K562 (cell line): ENCODE measurements at regions not wholly inside any gene's neighbourhood (a gene's known extent, or its start where the extent isn't known, plus 50 kb on each side); places are given as distances from the start of the nearest gene placed in this dataset.

Experiments
- ATAC-seq: fragments of 200-7000 bp; cut with Tn5 transposase; 3 replicates; pipeline ENCODE4 v1.9.1; 2020; ENCODE audit warnings: moderate library complexity
- BruUV-seq: library from RNA; stranded (reverse); fragments of 400-500 nt; replicated peaks from 2 replicates; lab custom pipeline; 2021; lab: Mats Ljungman, UMichigan
- CTCF ChIA-PET: fragments of 300-600 bp; formaldehyde crosslinking; extraction: SDS; loops from one replicate; lab custom pipeline; 2021; ENCODE audit warnings: low intra/inter-chr PET ratio; lab: Yijun Ruan, JAX
- POLR2A ChIA-PET: fragments of 300-600, 350-650 bp; sonication (Branson Sonifier 250); formaldehyde crosslinking; extraction: SDS; loops from one replicate; lab custom pipeline; 2021; ENCODE audit warnings: antibody characterized with exemption, inconsistent platforms; lab: Yijun Ruan, JAX
- DNase-seq, 4 experiments: peaks; one replicate each; pipeline versions ENCODE4 v3.0.0 to v3.0.0-alpha.2; 2011 to 2018; ENCODE audit warnings: low spot score in 3 of 4, mixed read lengths in 3 of 4; ENCODE audit errors: extremely low read depth in 1 of 4
- FAIRE-seq: peaks from 2 replicates; lab custom pipeline; 2011; peaks lifted over from hg19 to GRCh38; lab: Jason Lieb, UNC
- H2AFZ ChIP-seq: 2 replicates; pipeline ENCODE4 v1.6.0; 2011; ENCODE audit warnings: low read depth, low read length, control low read depth, inconsistent platforms
- H3K27ac ChIP-seq: fragments of 200-600 bp; 3 replicates; pipeline ENCODE4 v1.8.0; 2011; ENCODE audit warnings: low read depth, mild to moderate bottlenecking, control low read depth, inconsistent platforms, low read length, moderate library complexity, mixed read lengths; ENCODE audit errors: extremely low read depth
- H3K27me3 ChIP-seq, 2 experiments: fragments of 300-600 bp in 1 of 2; 2 replicates in 1 of 2; 3 replicates in 1 of 2; pipeline versions ENCODE4 v1.6.0 to v1.8.0; 2011; ENCODE audit warnings: inconsistent platforms in 2 of 2, low read length in 2 of 2, mild to moderate bottlenecking in 1 of 2, mixed read lengths in 1 of 2, moderate library complexity in 1 of 2; ENCODE audit not compliant: control insufficient read depth in 2 of 2, insufficient read depth in 2 of 2
- H3K36me3 ChIP-seq: fragments of 300-600 bp; 3 replicates; pipeline ENCODE4 v1.8.0; 2011; ENCODE audit warnings: mild to moderate bottlenecking, low read length, inconsistent platforms; ENCODE audit not compliant: control insufficient read depth, insufficient read depth
- H3K4me1 ChIP-seq, 2 experiments: fragments of 200-600 bp in 1 of 2; replicated peaks in 1 of 2; 2 replicates in 1 of 2; 3 replicates in 1 of 2; pipeline versions ENCODE4 v1.5.1 to v1.8.0; 2011; ENCODE audit warnings: inconsistent platforms in 2 of 2, low read length in 2 of 2, mild to moderate bottlenecking in 1 of 2, mixed read lengths in 1 of 2, moderate library complexity in 1 of 2; ENCODE audit not compliant: control insufficient read depth in 2 of 2, insufficient read depth in 2 of 2
- H3K4me2 ChIP-seq: 2 replicates; pipeline ENCODE4 v1.6.1; 2011; ENCODE audit warnings: low read length, control low read depth, inconsistent platforms, mixed read lengths; ENCODE audit not compliant: insufficient read depth
- H3K4me3 ChIP-seq: fragments of 200-600 bp; sonication (generic), shearing (Covaris generic); 2 replicates; pipeline ENCODE4 v1.5.1; 2016; ENCODE audit warnings: control low read depth, inconsistent platforms
- H3K79me2 ChIP-seq: fragments of 200-600 bp; 3 replicates; pipeline ENCODE4 v1.8.0; 2011; ENCODE audit warnings: low read length, inconsistent platforms; ENCODE audit not compliant: control insufficient read depth, insufficient read depth
- H3K9ac ChIP-seq, 2 experiments: 2 replicates each; pipeline versions ENCODE4 v1.6.0 to v1.6.1; 2011; ENCODE audit warnings: low read depth in 2 of 2, low read length in 2 of 2, control low read depth in 1 of 2, inconsistent platforms in 1 of 2, mild to moderate bottlenecking in 1 of 2, mixed read lengths in 1 of 2; ENCODE audit not compliant: insufficient read depth in 1 of 2
- H3K9me1 ChIP-seq: one replicate; pipeline ENCODE4 v1.6.0; 2011; ENCODE audit warnings: inconsistent platforms, mild to moderate bottlenecking, low read length, moderate library complexity; ENCODE audit not compliant: control insufficient read depth, insufficient read depth
- H3K9me3 ChIP-seq: replicated peaks from 2 replicates; pipeline ENCODE4 v1.5.1; 2011; ENCODE audit warnings: low read depth, low read length, inconsistent platforms; ENCODE audit not compliant: control insufficient read depth, insufficient read depth
- H4K20me1 ChIP-seq: replicated peaks from 2 replicates; pipeline ENCODE4 v1.6.1; 2011; ENCODE audit warnings: low read length, inconsistent platforms, mixed read lengths; ENCODE audit not compliant: control insufficient read depth, insufficient read depth
- ATF1 ChIP-seq, 2 experiments: fragments of 450-650 bp in 1 of 2; IDR thresholded peaks; 2 replicates each; pipeline ENCODE4 v1.6.1; 2016; ENCODE audit warnings: missing compliant biosample characterization in 1 of 2, missing genetic modification characterization in 1 of 2
- E2F3 ChIP-seq: fragments of 250-450 bp; sonication (Bioruptor Pico); IDR thresholded peaks from 2 replicates; pipeline ENCODE4 v1.4.0; 2020; ENCODE audit warnings: mild to moderate bottlenecking
- ELK3 ChIP-seq: fragments of 450-650 bp; formaldehyde crosslinking; IDR thresholded peaks from 2 replicates; pipeline ENCODE4 v1.4.0; 2020; ENCODE audit warnings: mild to moderate bottlenecking
- ILF3 ChIP-seq: fragments of 450-650 bp; IDR thresholded peaks from 2 replicates; pipeline ENCODE4 v1.6.1; 2018; ENCODE audit warnings: antibody characterized with exemption, mild to moderate bottlenecking, moderate library complexity, borderline replicate concordance
- JUND ChIP-seq, 2 experiments: IDR thresholded peaks; 2 replicates in 1 of 2; 3 replicates in 1 of 2; pipeline ENCODE4 v1.6.1; 2011; ENCODE audit warnings: borderline replicate concordance in 2 of 2, low read depth in 2 of 2, low read length in 2 of 2, improper control_type of control experiment in 1 of 2, missing biosample characterization in 1 of 2, missing genetic modification characterization in 1 of 2, missing genetic modification reagents in 1 of 2
- MYBL2 ChIP-seq, 2 experiments: fragments of 450-650 bp in 1 of 2; sonication (generic) in 1 of 2; formaldehyde crosslinking in 1 of 2; IDR thresholded peaks; 2 replicates each; pipeline versions ENCODE4 v1.6.1 to v1.8.1; 2017 to 2022; ENCODE audit warnings: borderline replicate concordance in 1 of 2, inconsistent platforms in 1 of 2, low read depth in 1 of 2, mild to moderate bottlenecking in 1 of 2, missing genetic modification reagents in 1 of 2, moderate library complexity in 1 of 2
- NFYB ChIP-seq: IDR thresholded peaks from 2 replicates; pipeline ENCODE4 v1.6.1; 2011; ENCODE audit warnings: mild to moderate bottlenecking, moderate library complexity; ENCODE audit not compliant: insufficient read length; ENCODE audit errors: extremely low read depth
- PHF21A ChIP-seq: fragments of 450-650 bp; IDR thresholded peaks from 2 replicates; pipeline ENCODE4 v1.6.1; 2017; ENCODE audit warnings: low read depth, borderline replicate concordance
- POLR2AphosphoS2 ChIP-seq: IDR thresholded peaks from 2 replicates; pipeline ENCODE4 v1.6.1; 2012; ENCODE audit warnings: low read length, improper control_type of control experiment
- RBM14 ChIP-seq: fragments of 200-400 bp; formaldehyde crosslinking; IDR thresholded peaks from 2 replicates; pipeline ENCODE4 v1.6.1; 2018; ENCODE audit warnings: low read depth, mild to moderate bottlenecking, low read length, moderate library complexity, borderline replicate concordance; ENCODE audit not compliant: insufficient read depth
- SMARCB1 ChIP-seq: IDR thresholded peaks from 2 replicates; pipeline ENCODE4 v1.6.1; 2011; ENCODE audit warnings: improper control_type of control experiment, low read depth; ENCODE audit not compliant: insufficient read length
- ZBED1 ChIP-seq: IDR thresholded peaks from 2 replicates; pipeline ENCODE4 v1.6.1; 2014
- ZBTB1 ChIP-seq: sonication (generic); formaldehyde crosslinking; IDR thresholded peaks from 2 replicates; pipeline ENCODE4 v1.8.1; 2023; ENCODE audit warnings: missing genetic modification reagents, low read depth, mild to moderate bottlenecking, borderline replicate concordance
- ZNF780A ChIP-seq: fragments of 250-450 bp; sonication (Bioruptor Pico); IDR thresholded peaks from 2 replicates; pipeline ENCODE4 v1.5.0; 2021; ENCODE audit warnings: mild to moderate bottlenecking
- WGBS: fragments of 100-300 bp; shearing (Covaris generic); methylation state at CpG from one replicate; pipeline ENCODE4 v1.1.6; 2016; ENCODE audit warnings: low coverage, mixed read lengths; ENCODE audit not compliant: insufficient coverage; ENCODE audit errors: missing lambda C conversion rate; 5-methylcytosine and 5-hydroxymethylcytosine counted together
- in situ Hi-C: fragments of 300-500 bp; cut with MboI; formaldehyde crosslinking; loops from 4 replicates; pipeline ENCODE4 v1.15.0; 2018; ENCODE audit warnings: inconsistent platforms, mixed read lengths
- intact Hi-C: fragments of 100-400 bp; cut with micrococcal nuclease; formaldehyde crosslinking; loops from 2 replicates; pipeline ENCODE4 v1.14.2; 2022

GRCh38 chr2:19653509-19653908, 248.3 kb downstream of the TTC32 start:
- no peak overlapping the region for H3K4me2 ChIP-seq
- no peak overlapping the region for H3K9ac ChIP-seq
- no peak overlapping the region for H3K27ac ChIP-seq
- ChIA-PET CTCF (no interaction called here), POLR2A (interaction anchor here (0.6 to 0.7 kb wide), 2 partner anchors 18 to 197 kb away, joined by 3 read pairs; no protein-coding TSS in a partner anchor)
- no peaks in the 10 kb centered on the region for H3K9me3 ChIP-seq
- H3K4me3 ChIP-seq, result no peak overlapping the region
- no peak overlapping the region for H2AFZ ChIP-seq
- intact Hi-C loops, result no loop called here
- no peak for FAIRE-seq
- under 1% methylated on average over 10 of the region's 10 CpGs for WGBS
- no peaks in the 10 kb centered on the region for H3K9me1 ChIP-seq
- in situ Hi-C loops, result no loop called here
- no peaks in the 10 kb centered on the region for H4K20me1 ChIP-seq
- no peak for DNase-seq
- no peak for TF ChIP-seq ATF1 (CRISPR knock-in tag; IDR thresholded peaks at IDR 0.05)
- TF ChIP-seq ATF1 (tag; IDR thresholded peaks at IDR 0.05), result 0 out of 2 replicates have a peak, but pooled peaks have one; percentile 26
- TF ChIP-seq ELK3 (CRISPR knock-in tag), result no peak
- H3K79me2 ChIP-seq, result no peaks in the 10 kb centered on the region
- no peaks in the 10 kb centered on the region for H3K27me3 ChIP-seq
- ATAC-seq, result no peak
- no peaks in the 10 kb centered on the region for H3K36me3 ChIP-seq
- BruUV-seq, result no TSS peak
- no peaks in the 10 kb centered on the region for H3K4me1 ChIP-seq

- Histone ChIP-seq H3K9ac (no peak overlapping the region), H3K79me2 (no peaks in the 10 kb centered on the region), H3K4me1 (no peaks in the 10 kb centered on the region), H3K4me3 (no peak overlapping the region), H3K27me3 (no peaks in the 10 kb centered on the region), H4K20me1 (no peaks in the 10 kb centered on the region), H3K9me1 (no peaks in the 10 kb centered on the region), H2AFZ (no peak overlapping the region), H3K36me3 (no peaks in the 10 kb centered on the region), H3K27ac (no peak overlapping the region), H3K4me2 (no peak overlapping the region), H3K9me3 (no peaks in the 10 kb centered on the region)
- FAIRE-seq (no peak), ATAC-seq (no peak), DNase-seq (no peak)
- intact Hi-C loops (no loop called here), in situ Hi-C loops (no loop called here)
- BruUV-seq, result no TSS peak
- TF ChIP-seq ILF3 (no peak), ZNF780A (CRISPR knock-in tag) (no peak), SMARCB1 (no peak), JUND (IDR thresholded peaks at IDR 0.05; ENCODE audit: borderline replicate concordance, low read depth, low read length) (no peak), JUND (tag; IDR thresholded peaks at IDR 0.05; ENCODE audit: borderline replicate concordance, low read depth, low read length) (no peak), RBM14 (no peak), E2F3 (no peak), ZBTB1 (no peak), PHF21A (no peak), POLR2AphosphoS2 (no peak), NFYB (no peak), ZBED1 (no peak), MYBL2 (IDR thresholded peaks at IDR 0.05; ENCODE audit: low read depth) (no peak), MYBL2 (CRISPR knock-in tag; IDR thresholded peaks at IDR 0.05; ENCODE audit: borderline replicate concordance) (no peak)
- 0% methylated on average over 1 of the region's 1 CpG for WGBS
- ChIA-PET POLR2A (interaction anchor here (0.6 kb wide), 1 partner anchor 14 kb away, joined by 3 read pairs; no protein-coding TSS in a partner anchor), CTCF (no interaction called here)
These were observed 249.0 kb downstream of the TTC32 start for GRCh38 chr2:19652811-19653210.
